Right renal pelvis (tissue), 4 donors: ENCODE measurements at regions not wholly inside any gene's neighbourhood (a gene's known extent, or its start where the extent isn't known, plus 50 kb on each side); places are given as distances from the start of the nearest gene placed in this dataset.

Source experiments
- DNase-seq, 4 donors: peaks; one replicate each; pipeline ENCODE4 v3.0.0-alpha.2; 2013; ENCODE audit warnings: low read depth in 4 of 4, low spot score in 3 of 4, missing footprints in 1 of 4

- no peak for DNase-seq
Measured at GRCh38 chr6:105487040-105487790, 84.3 kb upstream of the PREP start.

- DNase-seq, result no peak
Measured at GRCh38 chr6:105485456-105485855, 82.6 kb upstream of the PREP start.

GRCh38 chr6:105484238-105485161 is 81.6 kb upstream of the PREP start:
- peak in 3 of 4 donors; percentile 30 to 47 (median 33) for DNase-seq

- DNase-seq, result no peak
Measured at GRCh38 chr6:105483492-105483891, 80.6 kb upstream of the PREP start.

- no peak for DNase-seq
Measured at GRCh38 chr6:105482921-105483320, 80.0 kb upstream of the PREP start.

GRCh38 chr6:105482227-105482844 is 79.5 kb upstream of the PREP start:
- DNase-seq, result no peak

- DNase-seq, result no peak
Measured at GRCh38 chr6:105476978-105477377, 74.1 kb upstream of the PREP start.

GRCh38 chr6:105474234-105474633 is 71.4 kb upstream of the PREP start:
- DNase-seq, result no peak

- DNase-seq, result no peak
Measured at GRCh38 chr6:105469946-105470345, 67.1 kb upstream of the PREP start.

GRCh38 chr6:105468850-105469249 is 66.0 kb upstream of the PREP start:
- no peak for DNase-seq

- no peak for DNase-seq
Measured at GRCh38 chr6:105460860-105461259, 58.0 kb upstream of the PREP start.

- DNase-seq, result no peak
Measured at GRCh38 chr6:105459864-105460263, 57.0 kb upstream of the PREP start.

GRCh38 chr6:105459049-105459448 is 56.2 kb upstream of the PREP start:
- no peak for DNase-seq

GRCh38 chr6:105458551-105458950 is 55.7 kb upstream of the PREP start:
- no peak for DNase-seq

GRCh38 chr6:105458084-105458483 is 55.2 kb upstream of the PREP start:
- no peak for DNase-seq

- no peak for DNase-seq
Measured at GRCh38 chr6:105453968-105454367, 51.1 kb upstream of the PREP start.

- DNase-seq, result no peak
Measured at GRCh38 chr6:105452924-105453756, 50.3 kb upstream of the PREP start.
